Urothelium cell line (cell line): ENCODE measurements at regions not wholly inside any gene's neighbourhood (a gene's known extent, or its start where the extent isn't known, plus 50 kb on each side); places are given as distances from the start of the nearest gene placed in this dataset.
"Not testable (repeated sequence)": the region's sequence is repeated elsewhere in the genome, so short reads cannot be mapped to it uniquely, and the experiment has no call there.

Experiments used
- DNase-seq: peaks from one replicate; pipeline ENCODE4 v3.0.0; 2011; ENCODE audit warnings: low spot score, mixed read lengths
- FAIRE-seq: peaks from 2 replicates; lab custom pipeline; 2011; peaks lifted over from hg19 to GRCh38; lab: Jason Lieb, UNC

- no peak for DNase-seq
- FAIRE-seq: no peak
Measured at GRCh38 chr10:64102916-64103315, 581.7 kb downstream of the REEP3 start.

- DNase-seq (no peak), FAIRE-seq (peak; percentile 27)
Measured at GRCh38 chr10:64103750-64104470, 582.7 kb downstream of the REEP3 start.

GRCh38 chr10:64109926-64110495, 588.8 kb downstream of the REEP3 start:
- FAIRE-seq: peak; percentile 5
- DNase-seq: no peak

GRCh38 chr10:64112701-64113355, 591.6 kb downstream of the REEP3 start:
- DNase-seq (no peak), FAIRE-seq (no peak)

- FAIRE-seq (no peak), DNase-seq (no peak)
Measured at GRCh38 chr10:64113375-64113774, 592.2 kb downstream of the REEP3 start.

GRCh38 chr10:64113792-64114191, 592.6 kb downstream of the REEP3 start:
- DNase-seq (peak; percentile 42), FAIRE-seq (no peak)

GRCh38 chr10:64115471-64115870, 594.3 kb downstream of the REEP3 start:
- FAIRE-seq (peak; percentile 35), DNase-seq (no peak)

GRCh38 chr10:64115908-64116643, 594.9 kb downstream of the REEP3 start:
- FAIRE-seq (no peak), DNase-seq (peak; percentile 54)

- FAIRE-seq (no peak), DNase-seq (no peak)
Measured at GRCh38 chr10:64116707-64117106, 595.5 kb downstream of the REEP3 start.

GRCh38 chr10:64118736-64119135, 597.5 kb downstream of the REEP3 start:
- no peak for DNase-seq
- no peak for FAIRE-seq

- FAIRE-seq: not testable (repeated sequence)
Measured at GRCh38 chr10:64120301-64120980, 599.2 kb downstream of the REEP3 start.

GRCh38 chr10:64130152-64130551, 609.0 kb downstream of the REEP3 start:
- DNase-seq (no peak), FAIRE-seq (no peak)

More at GRCh38 chr10:64120301-64120980, 599.2 kb downstream of the REEP3 start:
- not testable (repeated sequence) for DNase-seq

GRCh38 chr10:64134676-64135075, 613.5 kb downstream of the REEP3 start:
- FAIRE-seq (no peak), DNase-seq (no peak)

- FAIRE-seq: no peak
Measured at GRCh38 chr10:64142395-64142794, 621.2 kb downstream of the REEP3 start.

GRCh38 chr10:64148607-64149006, 627.4 kb downstream of the REEP3 start:
- DNase-seq (no peak), FAIRE-seq (no peak)

More at GRCh38 chr10:64142395-64142794, 621.2 kb downstream of the REEP3 start:
- no peak for DNase-seq

GRCh38 chr10:64156166-64156565, 635.0 kb downstream of the REEP3 start:
- FAIRE-seq: no peak

GRCh38 chr10:64158551-64158950, 637.4 kb downstream of the REEP3 start:
- DNase-seq: no peak
- FAIRE-seq: no peak

More at GRCh38 chr10:64156166-64156565, 635.0 kb downstream of the REEP3 start:
- no peak for DNase-seq

- FAIRE-seq (no peak), DNase-seq (no peak)
Measured at GRCh38 chr10:64159910-64160872, 639.0 kb downstream of the REEP3 start.

- DNase-seq: no peak
- no peak for FAIRE-seq
Measured at GRCh38 chr10:64170791-64171190, 649.6 kb downstream of the REEP3 start.
